ENCODE measurements at regions not wholly inside any gene's neighbourhood (a gene's known extent, or its start where the extent isn't known, plus 50 kb on each side); places are given as distances from the start of the nearest gene placed in this dataset.

DNA sequence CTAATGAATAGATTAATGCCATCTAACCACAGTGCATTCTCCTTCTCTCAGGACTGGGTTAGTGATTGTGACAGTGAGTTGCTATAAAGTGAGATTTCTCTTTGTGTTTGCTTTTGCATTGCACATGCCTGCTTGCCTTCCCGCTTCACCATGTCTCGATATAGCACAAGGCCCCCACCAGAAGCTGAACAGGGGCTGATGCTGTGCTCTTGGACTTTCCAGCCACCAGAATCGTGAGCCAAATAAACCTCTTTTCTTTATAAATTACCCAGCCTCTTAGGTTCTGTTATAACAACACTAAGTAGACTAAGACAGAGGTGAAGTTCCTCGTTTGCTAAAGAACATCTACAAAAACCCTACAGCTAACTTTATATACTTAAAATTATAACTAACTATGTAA, 173.0 kb downstream of the KIF26A start:
- no peak for TF ChIP-seq POLR2A (IDR thresholded peaks at IDR 0.05)
- TF ChIP-seq CTCF (IDR thresholded peaks at IDR 0.05 in 4 of 5, conservative IDR thresholded peaks at IDR 0.05 in 1 of 5) = no peak
